HEK293 (cell line): ENCODE measurements at regions not wholly inside any gene's neighbourhood (a gene's known extent, or its start where the extent isn't known, plus 50 kb on each side); places are given as distances from the start of the nearest gene placed in this dataset.

Experiments used
- CTCF ChIA-PET: fragments of 350-600 bp; formaldehyde crosslinking; extraction: SDS; loops from one replicate; lab custom pipeline; 2021; ENCODE audit warnings: antibody characterized with exemption; lab: Yijun Ruan, JAX
- POLR2A ChIA-PET: fragments of 300-600 bp; formaldehyde crosslinking; extraction: SDS; loops from one replicate; lab custom pipeline; 2020; ENCODE audit warnings: antibody characterized with exemption, inconsistent platforms; lab: Yijun Ruan, JAX
- H3K27ac ChIP-seq: fragments of 200-500 bp; sonication (Bioruptor generic); 2 replicates; pipeline ENCODE4 v1.5.1; 2014; ENCODE audit warnings: low read depth, low read length, control low read depth, inconsistent platforms; ENCODE audit errors: extremely low read depth
- H3K36me3 ChIP-seq, 2 experiments: fragments of 200-500 bp in 1 of 2; sonication (Bioruptor generic) in 1 of 2; 1 replicate in 1 of 2; 2 replicates in 1 of 2; pipeline ENCODE4 v1.5.1; 2014 to 2017; ENCODE audit warnings: inconsistent platforms in 2 of 2, low read length in 2 of 2; ENCODE audit not compliant: control insufficient read depth in 2 of 2, insufficient read depth in 1 of 2
- H3K4me1 ChIP-seq: fragments of 200-500 bp; sonication (Bioruptor generic); 2 replicates; pipeline ENCODE4 v1.5.1; 2014; ENCODE audit warnings: mild to moderate bottlenecking, low read length, inconsistent platforms; ENCODE audit not compliant: control insufficient read depth, insufficient read depth
- H3K4me3 ChIP-seq: 2 replicates; pipeline ENCODE4 v1.5.1; 2011; ENCODE audit warnings: low read depth, mild to moderate bottlenecking, control low read depth, low read length, moderate library complexity
- H3K9me3 ChIP-seq: fragments of 200-500 bp; sonication (Bioruptor generic); 2 replicates; pipeline ENCODE4 v1.5.1; 2014; ENCODE audit warnings: low read depth, low read length, inconsistent platforms; ENCODE audit not compliant: control insufficient read depth, insufficient read depth
- HOXA7 ChIP-seq: sonication (generic); formaldehyde crosslinking; IDR thresholded peaks from 2 replicates; pipeline ENCODE4 v1.8.1; 2022; ENCODE audit warnings: missing genetic modification reagents, borderline replicate concordance
- INSM2 ChIP-seq: fragments of 450-650 bp; formaldehyde crosslinking; IDR thresholded peaks from 2 replicates; pipeline ENCODE4 v1.5.1; 2016; ENCODE audit warnings: missing biosample characterization, missing genetic modification characterization
- KLF10 ChIP-seq: fragments of 450-650 bp; IDR thresholded peaks from 2 replicates; pipeline ENCODE4 v1.5.1; 2018; ENCODE audit warnings: missing biosample characterization, mild to moderate bottlenecking, missing genetic modification characterization
- KLF16 ChIP-seq: fragments of 450-650 bp; formaldehyde crosslinking; IDR thresholded peaks from 2 replicates; pipeline ENCODE4 v1.5.1; 2017; ENCODE audit warnings: missing biosample characterization, missing genetic modification characterization
- PRDM4 ChIP-seq: fragments of 450-650 bp; formaldehyde crosslinking; IDR thresholded peaks from 2 replicates; pipeline ENCODE4 v1.5.1; 2017; ENCODE audit warnings: missing biosample characterization, missing genetic modification characterization
- YY1 ChIP-seq: fragments of 450-650 bp; formaldehyde crosslinking; IDR thresholded peaks from 2 replicates; pipeline ENCODE4 v1.5.1; 2018; ENCODE audit warnings: missing biosample characterization, missing genetic modification characterization
- ZBTB10 ChIP-seq: fragments of 450-650 bp; formaldehyde crosslinking; IDR thresholded peaks from 2 replicates; pipeline ENCODE4 v1.5.1; 2016; ENCODE audit warnings: missing biosample characterization, missing genetic modification characterization
- ZBTB48 ChIP-seq: fragments of 450-650 bp; formaldehyde crosslinking; IDR thresholded peaks from 2 replicates; pipeline ENCODE4 v1.5.1; 2016; ENCODE audit warnings: missing biosample characterization, missing genetic modification characterization
- ZFP69B ChIP-seq: fragments of 450-650 bp; formaldehyde crosslinking; IDR thresholded peaks from 2 replicates; pipeline ENCODE4 v1.5.1; 2016; ENCODE audit warnings: missing biosample characterization, missing genetic modification characterization
- ZNF148 ChIP-seq: fragments of 450-650 bp; formaldehyde crosslinking; IDR thresholded peaks from 2 replicates; pipeline ENCODE4 v1.5.0; 2017; ENCODE audit warnings: missing biosample characterization, missing genetic modification characterization, borderline replicate concordance
- ZNF302 ChIP-seq: fragments of 450-650 bp; formaldehyde crosslinking; IDR thresholded peaks from 2 replicates; pipeline ENCODE4 v1.5.1; 2016; ENCODE audit warnings: missing biosample characterization, missing genetic modification characterization, low read depth
- ZNF341 ChIP-seq: fragments of 450-650 bp; formaldehyde crosslinking; IDR thresholded peaks from 2 replicates; pipeline ENCODE4; 2016; ENCODE audit warnings: low read depth, missing biosample characterization, missing genetic modification characterization
- ZNF354C ChIP-seq: fragments of 450-650 bp; formaldehyde crosslinking; IDR thresholded peaks from 2 replicates; pipeline ENCODE4 v1.5.1; 2016; ENCODE audit warnings: missing biosample characterization, missing genetic modification characterization, low read depth, borderline replicate concordance
- ZNF433 ChIP-seq: fragments of 450-650 bp; formaldehyde crosslinking; IDR thresholded peaks from 2 replicates; pipeline ENCODE4 v1.5.1; 2016; ENCODE audit warnings: missing biosample characterization, missing genetic modification characterization, low read depth
- ZNF571 ChIP-seq: fragments of 450-650 bp; formaldehyde crosslinking; IDR thresholded peaks from 2 replicates; pipeline ENCODE4 v1.5.0; 2017; ENCODE audit warnings: missing biosample characterization, missing genetic modification characterization
- ZNF837 ChIP-seq: fragments of 450-650 bp; formaldehyde crosslinking; IDR thresholded peaks from 2 replicates; pipeline ENCODE4 v1.5.1; 2016; ENCODE audit warnings: missing biosample characterization, missing genetic modification characterization
- ZSCAN16 ChIP-seq: fragments of 450-650 bp; formaldehyde crosslinking; IDR thresholded peaks from 2 replicates; pipeline ENCODE4 v1.5.1; 2016; ENCODE audit warnings: missing biosample characterization, missing genetic modification characterization
- TF ChIP-seq, protein P1 (sequence below): fragments of 450-650 bp; IDR thresholded peaks from 2 replicates; pipeline ENCODE4 v1.5.1; 2018; ENCODE audit warnings: missing biosample characterization, missing genetic modification characterization

DNA sequence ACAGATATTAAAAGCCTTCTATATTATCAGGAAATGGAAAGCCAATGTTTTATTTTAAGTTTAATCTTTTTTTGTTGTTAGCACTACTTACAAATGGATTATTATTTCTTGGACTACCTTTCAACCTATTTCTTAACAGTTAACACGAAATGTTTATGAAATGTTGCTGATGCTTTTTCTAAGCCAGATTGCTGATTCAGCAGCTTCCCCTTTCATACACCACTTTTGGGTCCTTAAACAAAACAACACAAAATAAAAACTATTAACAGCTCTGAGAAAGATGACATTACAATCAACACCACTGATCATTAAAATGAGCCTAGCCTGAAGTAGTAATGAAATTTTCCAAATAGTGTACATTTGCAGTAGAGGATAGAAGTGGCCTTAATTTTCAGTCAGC is 99.2 kb upstream of the VEPH1 start:
- ChIA-PET POLR2A (no interaction called here), CTCF (no interaction called here)
- no peak for TF ChIP-seq ZNF354C (tag by site-specific recombination)
- no peak for TF ChIP-seq HOXA7 (CRISPR knock-in tag)
- TF ChIP-seq ZNF433, result no peak
- no peak for TF ChIP-seq ZBTB48
- no peak for TF ChIP-seq INSM2
- no peak for TF ChIP-seq KLF10 (tag by site-specific recombination)
- TF ChIP-seq ZFP69B, result no peak
- TF ChIP-seq ZNF148, result no peak
- no peak for TF ChIP-seq ZNF571 (tag by site-specific recombination)
- TF ChIP-seq, protein P1, sequence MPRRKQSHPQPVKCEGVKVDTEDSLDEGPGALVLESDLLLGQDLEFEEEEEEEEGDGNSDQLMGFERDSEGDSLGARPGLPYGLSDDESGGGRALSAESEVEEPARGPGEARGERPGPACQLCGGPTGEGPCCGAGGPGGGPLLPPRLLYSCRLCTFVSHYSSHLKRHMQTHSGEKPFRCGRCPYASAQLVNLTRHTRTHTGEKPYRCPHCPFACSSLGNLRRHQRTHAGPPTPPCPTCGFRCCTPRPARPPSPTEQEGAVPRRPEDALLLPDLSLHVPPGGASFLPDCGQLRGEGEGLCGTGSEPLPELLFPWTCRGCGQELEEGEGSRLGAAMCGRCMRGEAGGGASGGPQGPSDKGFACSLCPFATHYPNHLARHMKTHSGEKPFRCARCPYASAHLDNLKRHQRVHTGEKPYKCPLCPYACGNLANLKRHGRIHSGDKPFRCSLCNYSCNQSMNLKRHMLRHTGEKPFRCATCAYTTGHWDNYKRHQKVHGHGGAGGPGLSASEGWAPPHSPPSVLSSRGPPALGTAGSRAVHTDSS (tag by site-specific recombination), result no peak
- no peak for TF ChIP-seq YY1 (tag by site-specific recombination)
- no peak for TF ChIP-seq KLF16 (tag by site-specific recombination)
- no peak for TF ChIP-seq ZNF302
- no peak for TF ChIP-seq ZNF837 (tag by site-specific recombination)
- TF ChIP-seq ZSCAN16 (tag by site-specific recombination), result no peak
- no peak for TF ChIP-seq PRDM4
- no peak for TF ChIP-seq ZBTB10 (tag by site-specific recombination)
- TF ChIP-seq ZNF341 (tag by site-specific recombination), result no peak
- Histone ChIP-seq H3K36me3 (no peaks in the 10 kb centered on the region), H3K9me3 (no peaks in the 10 kb centered on the region), H3K27ac (no peak overlapping the region), H3K4me1 (no peaks in the 10 kb centered on the region), H3K4me3 (no peak overlapping the region)
